Testis (tissue), 2 donors: ENCODE measurements at regions not wholly inside any gene's neighbourhood (a gene's known extent, or its start where the extent isn't known, plus 50 kb on each side); places are given as distances from the start of the nearest gene placed in this dataset.

Experiments
- POLR2A ChIP-seq: fragments of 450-650 bp; IDR thresholded peaks from one replicate; pipeline ENCODE4 v1.6.1; 2017; ENCODE audit warnings: antibody characterized with exemption, mild to moderate bottlenecking, moderate library complexity
- TF ChIP-seq, protein P1 (sequence below), 3 experiments: fragments of 450-650 bp in 2 of 3; fragments of 200-600 bp in 1 of 3; sonication (generic) in 1 of 3; IDR thresholded peaks; one replicate each; pipeline ENCODE4 v1.5.1; 2016 to 2019; ENCODE audit warnings: antibody characterized with exemption in 3 of 3, mild to moderate bottlenecking in 2 of 3, moderate library complexity in 1 of 3

- no peak for TF ChIP-seq POLR2A
- TF ChIP-seq, protein P1, sequence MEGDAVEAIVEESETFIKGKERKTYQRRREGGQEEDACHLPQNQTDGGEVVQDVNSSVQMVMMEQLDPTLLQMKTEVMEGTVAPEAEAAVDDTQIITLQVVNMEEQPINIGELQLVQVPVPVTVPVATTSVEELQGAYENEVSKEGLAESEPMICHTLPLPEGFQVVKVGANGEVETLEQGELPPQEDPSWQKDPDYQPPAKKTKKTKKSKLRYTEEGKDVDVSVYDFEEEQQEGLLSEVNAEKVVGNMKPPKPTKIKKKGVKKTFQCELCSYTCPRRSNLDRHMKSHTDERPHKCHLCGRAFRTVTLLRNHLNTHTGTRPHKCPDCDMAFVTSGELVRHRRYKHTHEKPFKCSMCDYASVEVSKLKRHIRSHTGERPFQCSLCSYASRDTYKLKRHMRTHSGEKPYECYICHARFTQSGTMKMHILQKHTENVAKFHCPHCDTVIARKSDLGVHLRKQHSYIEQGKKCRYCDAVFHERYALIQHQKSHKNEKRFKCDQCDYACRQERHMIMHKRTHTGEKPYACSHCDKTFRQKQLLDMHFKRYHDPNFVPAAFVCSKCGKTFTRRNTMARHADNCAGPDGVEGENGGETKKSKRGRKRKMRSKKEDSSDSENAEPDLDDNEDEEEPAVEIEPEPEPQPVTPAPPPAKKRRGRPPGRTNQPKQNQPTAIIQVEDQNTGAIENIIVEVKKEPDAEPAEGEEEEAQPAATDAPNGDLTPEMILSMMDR (IDR thresholded peaks at IDR 0.05) = no peak
These were observed 378.3 kb downstream of the KCTD16 start for GRCh38 chr5:144548936-144549335.
